Stimulated activated CD8-positive, alpha-beta memory T cell treated with anti-CD3 and anti-CD28 coated beads, Interleukin-4, amount 100 ng/mL, for 4 hours (primary cell): ENCODE measurements at regions not wholly inside any gene's neighbourhood (a gene's known extent, or its start where the extent isn't known, plus 50 kb on each side); places are given as distances from the start of the nearest gene placed in this dataset.

ENCODE experiments used
- DNase-seq, 2 donors: peaks; one replicate each; pipeline ENCODE4 v3.0.0-alpha.2; 2020; ENCODE audit warnings: low read depth in 2 of 2, low spot score in 1 of 2

DNA sequence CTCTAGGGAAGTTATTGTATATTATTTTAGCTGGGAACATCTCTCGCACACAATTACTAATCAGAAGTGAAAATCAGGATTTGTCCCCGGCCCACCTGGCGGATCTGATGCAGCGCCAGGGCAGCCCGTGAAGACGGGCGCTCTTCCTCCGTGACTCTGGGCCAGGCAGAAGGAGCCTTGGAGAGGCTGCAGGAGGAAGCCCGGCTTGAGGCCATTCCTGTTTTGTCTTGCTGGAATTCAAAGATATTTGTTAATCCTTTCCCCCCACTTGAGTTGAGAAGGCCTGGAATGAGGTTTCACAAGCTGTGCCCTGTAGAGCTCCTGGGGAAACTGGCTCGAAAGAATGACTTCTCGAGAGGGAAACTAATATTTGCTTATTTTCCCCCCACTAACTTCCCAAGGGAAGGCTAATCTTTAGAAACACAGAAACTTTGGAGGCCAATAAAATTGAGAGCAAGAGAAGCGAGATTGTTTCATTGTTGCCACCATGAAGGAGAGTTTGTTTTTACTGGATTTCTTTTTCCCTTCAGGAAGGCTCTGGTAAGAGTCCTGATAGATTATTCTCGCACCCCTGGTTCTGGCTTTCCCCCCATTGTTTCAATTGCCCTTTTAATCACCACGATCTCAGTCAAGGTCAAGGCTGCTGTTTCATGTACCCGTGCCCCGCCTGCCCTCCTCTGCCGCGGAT lies 92.8 kb upstream of the SEPTIN5 start:
- no peak for DNase-seq

DNA sequence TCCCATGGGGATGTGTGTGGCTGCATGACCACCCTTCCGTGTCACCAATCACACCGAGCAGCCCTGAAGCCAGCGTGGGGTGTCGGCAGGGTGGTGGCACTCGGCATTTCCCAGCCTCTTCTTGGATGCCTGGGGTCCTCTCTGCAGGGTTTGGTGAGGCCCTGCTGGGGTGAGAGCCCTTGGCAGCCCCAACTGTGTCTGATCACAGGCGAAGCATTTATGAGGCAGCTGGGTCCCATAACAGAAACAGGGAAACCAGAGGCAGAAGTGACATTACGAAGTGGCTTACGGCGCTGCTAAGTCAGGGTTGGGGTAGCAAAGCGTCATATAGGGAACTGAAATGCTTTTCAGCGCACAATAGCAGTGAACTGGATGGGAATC lies 92.3 kb upstream of the SEPTIN5 start:
- DNase-seq, result no peak

DNA sequence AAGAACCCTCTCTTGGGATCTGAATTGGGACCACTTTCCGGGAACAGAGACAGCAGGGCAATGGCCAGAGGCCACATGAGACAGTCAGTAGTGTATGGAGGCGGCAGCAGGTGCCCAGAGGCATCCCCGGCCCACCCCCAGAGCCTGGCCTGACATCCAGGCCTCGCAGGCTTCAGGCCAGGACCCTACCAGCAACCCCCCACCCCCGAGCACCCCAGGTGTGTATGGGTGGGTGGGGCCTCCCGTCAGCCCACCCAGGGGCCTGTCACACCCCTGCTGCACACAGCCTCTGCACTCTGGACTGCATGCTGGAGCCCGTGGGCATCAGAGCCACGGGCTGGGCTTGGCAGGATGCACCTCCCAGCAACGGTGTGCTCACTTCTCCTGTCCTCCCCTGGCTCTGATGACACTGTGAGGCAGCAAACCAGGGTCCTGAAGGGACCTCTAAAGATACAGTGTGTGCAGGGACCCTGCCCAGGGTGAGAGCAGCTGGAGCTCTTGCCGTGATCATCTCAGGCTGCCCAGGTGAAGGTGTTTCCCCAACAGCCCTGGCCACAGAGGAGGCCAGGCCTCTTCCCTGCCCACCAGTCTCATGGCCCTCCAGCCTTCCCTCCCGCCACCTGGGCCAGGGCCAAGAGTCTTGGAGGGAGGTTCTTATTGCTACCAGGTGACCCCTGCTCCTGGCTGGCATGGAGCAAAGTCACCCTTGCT lies 88.8 kb upstream of the SEPTIN5 start:
- DNase-seq, result no peak

DNA sequence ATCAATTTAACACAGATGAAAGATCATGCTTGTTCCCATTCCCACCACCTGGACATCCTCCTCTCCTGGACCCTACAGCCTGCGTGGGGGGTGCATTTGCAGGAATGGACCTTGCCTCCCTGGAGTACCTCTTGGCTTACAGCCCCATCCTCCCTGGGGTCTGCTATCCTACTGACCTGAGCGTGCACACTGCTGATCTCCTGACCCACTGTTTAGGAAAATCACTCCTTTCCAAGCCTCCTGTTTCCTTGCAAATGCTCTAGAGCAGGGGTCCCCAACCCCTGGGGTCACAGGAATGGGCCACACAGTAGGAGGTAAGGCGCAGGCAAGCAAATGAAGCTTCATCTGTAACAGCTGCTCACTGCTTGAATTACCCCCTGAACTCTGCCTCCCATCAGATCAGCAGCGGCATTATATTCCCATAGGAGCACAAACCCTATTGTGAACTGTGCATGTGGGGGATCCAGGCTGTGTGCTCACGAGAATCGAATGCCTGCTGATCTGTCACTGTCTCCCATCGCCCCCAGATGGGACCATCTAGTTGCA lies 88.2 kb upstream of the SEPTIN5 start:
- no peak for DNase-seq

DNA sequence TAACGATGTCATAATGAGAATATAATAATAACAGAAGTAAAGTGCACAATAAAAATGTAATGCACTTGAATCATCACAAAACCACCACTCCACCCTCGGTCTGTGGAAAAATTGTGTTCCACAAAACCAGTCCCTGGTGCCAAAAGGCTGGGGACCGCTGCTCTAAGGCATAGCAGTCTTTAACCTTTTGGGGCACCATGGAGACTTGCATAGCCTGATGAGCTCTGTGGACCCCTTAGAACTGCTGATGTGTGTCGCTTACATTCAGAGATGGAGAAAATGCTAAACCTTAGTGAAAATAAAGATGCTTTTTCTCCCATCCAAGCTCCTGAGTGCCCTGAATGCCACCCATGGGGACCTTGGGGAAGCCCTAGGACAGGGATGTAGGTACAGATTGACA lies 87.6 kb upstream of the SEPTIN5 start:
- DNase-seq, result no peak

DNA sequence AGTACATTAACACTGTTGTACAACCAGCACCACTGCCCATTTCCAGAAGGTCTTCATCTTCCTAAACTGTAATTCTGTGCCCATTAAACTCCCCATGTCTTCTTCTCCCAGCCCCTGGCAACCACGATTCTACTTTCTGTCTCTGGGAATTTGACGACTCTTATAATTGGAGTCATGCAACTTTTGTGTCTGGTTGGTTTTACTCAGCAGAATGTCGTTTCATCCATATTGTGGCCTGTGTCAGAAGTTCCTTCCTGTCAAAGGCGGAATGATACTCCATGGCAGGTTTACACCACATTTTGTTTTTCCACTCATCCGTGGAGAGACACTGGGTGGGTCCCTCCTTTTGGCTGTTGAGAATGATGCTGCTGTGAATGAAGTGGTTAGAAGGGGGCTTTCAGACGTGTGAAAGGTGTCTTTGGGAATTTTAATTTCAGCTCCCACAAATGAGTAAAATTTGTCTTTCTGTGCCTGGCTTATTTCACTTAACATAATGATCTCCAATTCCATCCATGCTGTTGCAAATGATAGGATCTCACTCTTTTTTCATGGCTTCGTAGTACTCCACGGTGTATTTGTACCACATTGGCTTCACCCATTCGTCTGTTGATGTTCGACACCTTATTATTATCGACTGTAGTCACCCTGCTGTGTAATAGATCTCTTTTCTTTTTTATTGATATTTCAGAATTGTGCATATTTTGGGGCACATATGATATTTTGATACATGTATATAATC lies 86.1 kb upstream of the SEPTIN5 start:
- DNase-seq, result no peak

DNA sequence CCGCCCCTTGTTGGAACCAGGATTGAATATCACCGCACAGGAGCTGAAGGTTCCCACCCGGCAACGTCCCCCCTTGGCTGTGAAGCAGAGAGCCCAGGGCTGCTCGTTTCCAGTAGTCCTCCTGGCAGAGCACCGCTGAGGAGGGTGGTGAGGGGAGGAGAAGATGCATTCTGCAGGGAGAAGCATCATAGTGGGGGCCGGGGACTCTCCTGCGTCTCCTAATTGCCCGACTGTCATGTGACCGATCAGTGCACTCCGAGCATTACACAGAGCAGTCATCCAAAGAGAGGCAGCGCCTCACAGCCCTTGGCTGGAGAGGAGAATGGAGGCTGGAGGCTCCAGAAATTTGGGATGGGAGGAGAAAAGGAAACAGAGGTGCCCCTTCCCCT lies 85.0 kb upstream of the SEPTIN5 start:
- no peak for DNase-seq

DNA sequence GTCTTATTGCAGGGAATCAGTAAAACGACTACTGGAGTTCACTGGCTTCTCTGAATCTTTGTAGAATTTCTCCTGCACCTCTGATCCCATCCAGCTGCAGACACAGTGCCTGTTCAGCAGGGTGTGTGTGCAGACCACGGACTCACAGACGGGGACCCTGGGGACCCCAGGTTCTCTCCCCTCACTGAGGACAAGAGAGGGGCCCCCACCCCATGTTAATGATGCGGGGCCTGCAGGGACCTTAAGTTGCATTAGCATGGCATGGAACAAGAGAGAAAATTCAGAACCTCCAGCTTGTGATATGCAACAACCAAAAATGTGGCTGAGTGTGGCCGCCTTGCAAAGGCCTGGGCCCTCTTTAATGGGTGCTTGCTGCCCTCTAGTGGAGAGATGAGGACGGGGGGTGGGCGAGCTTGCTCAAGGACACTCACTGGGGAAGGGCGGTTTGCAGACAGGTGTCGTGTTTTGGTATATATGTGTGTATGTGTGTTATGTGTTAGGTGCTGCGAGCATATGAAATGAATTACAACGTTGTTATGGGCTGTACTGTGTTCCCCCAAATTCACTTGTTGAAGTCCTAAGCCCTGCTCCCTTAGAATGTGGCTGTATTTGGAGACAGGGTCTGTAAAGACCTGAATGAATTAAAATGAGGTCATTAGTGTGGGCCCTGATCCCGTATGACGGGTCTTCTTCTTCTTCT lies 84.4 kb upstream of the SEPTIN5 start:
- peak; percentile 55 to 86 for DNase-seq

DNA sequence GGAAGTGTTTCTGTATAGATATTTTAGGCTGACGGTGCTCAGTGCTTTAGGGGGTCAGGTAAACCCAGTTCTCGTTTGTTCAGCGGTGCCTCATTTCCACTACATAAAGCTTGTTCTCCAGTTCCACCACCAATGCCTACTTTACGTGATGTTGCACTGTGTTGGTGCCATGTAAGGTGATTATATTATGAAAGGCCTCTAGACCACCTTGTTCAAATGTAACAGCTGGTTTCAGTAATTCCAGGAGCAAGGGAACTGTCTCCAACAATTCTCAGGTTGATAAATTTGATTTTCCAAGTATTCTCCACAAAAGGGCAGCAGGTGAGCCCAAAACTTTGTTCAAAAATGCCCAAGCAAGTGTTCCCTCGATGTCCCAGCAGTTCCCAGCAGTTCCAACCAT lies 83.7 kb upstream of the SEPTIN5 start:
- DNase-seq, result no peak

DNA sequence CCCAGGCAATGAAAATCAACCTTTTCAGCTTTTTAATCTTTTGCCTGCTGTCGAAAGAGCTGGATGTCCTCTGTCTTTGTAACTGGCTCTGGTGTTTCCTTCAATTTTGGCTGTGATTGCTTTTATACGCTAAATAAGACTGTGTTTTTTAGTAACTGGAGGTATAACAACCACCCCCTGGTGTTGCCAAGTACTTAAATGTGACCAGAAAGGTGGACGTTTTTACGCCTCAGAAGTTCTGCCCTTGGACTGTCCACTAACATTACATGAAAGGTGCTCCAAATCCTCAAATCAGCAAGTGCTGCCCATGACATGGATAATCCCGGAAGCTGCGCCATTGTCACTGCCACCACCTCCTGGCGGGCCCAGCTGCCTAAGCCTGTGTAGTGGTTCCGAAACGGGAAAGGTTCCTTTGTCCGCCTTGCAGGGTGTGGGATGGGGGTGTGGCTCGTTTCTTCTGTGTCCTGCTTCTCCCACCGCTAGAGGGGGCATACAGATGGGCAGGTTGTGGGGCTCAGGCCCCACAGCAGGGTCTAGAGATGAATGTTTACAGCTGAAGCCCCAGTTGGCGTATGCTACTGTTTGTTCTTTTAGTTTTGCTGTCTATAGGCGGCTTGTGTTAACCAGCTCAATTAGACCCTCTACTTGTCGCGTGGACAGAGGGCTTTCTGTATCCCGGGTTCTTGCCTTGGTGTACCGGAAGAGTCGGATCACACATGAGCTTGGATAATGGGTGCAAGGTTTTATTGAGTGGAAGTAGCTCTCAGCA lies 82.2 kb upstream of the SEPTIN5 start:
- no peak for DNase-seq

DNA sequence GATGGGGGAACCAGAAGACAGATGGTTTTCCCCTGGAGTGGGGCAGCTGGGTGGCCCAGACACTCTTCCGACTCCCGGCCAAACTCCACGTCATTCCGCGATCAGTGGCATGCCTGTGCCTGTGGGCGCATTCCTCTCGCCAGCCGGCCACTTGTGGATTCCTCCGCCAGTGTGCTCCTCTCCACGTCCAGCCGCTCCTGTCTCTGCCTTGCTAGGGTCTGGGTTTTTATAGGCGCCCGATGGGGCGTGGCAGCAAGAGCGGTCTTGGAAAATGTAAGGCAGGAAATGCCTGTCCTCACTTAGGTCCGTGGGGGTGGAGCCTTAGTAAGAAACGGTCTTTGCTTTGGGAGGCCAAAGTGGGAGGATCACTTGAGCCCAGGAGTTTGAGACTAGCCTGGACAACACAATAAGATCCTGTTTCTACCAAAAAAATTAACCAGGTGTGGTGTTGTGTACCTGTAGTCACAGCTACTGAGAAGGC lies 81.6 kb upstream of the SEPTIN5 start:
- DNase-seq, result no peak

DNA sequence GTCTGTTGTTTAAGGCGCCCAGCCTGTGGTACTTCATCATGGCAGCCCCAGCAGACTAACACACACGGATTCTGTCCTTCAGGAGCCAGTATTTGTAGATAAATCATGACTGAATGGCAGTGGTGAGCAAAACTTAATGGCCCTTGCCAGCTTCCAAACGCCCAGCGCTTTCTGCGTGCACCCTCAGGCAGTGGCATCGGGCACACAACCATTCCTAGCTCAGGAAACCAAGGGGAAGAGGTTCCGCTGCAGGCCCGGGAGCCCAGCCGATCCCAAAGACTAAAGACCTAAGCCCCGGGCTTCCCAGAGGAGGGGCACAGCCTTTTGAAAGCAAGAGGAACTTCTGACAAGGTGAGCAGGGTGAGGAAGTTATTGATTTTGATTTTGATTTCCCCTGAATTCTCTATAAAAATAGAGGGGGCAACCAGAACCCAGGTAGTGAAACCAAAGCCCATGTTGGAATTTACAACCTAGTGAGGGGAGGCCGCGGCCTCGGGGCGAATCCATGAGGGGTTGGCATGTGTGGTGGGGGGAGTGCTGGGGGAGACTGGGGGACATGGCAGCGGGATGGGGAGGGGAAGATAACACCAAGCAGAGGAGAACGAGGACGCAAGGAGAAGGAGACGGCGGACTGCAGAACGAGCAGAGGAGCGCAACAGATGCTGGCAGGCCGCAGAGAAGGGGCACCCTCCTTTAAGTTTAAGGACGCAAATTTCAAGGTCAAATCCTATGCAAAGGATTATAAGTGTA lies 79.9 kb upstream of the SEPTIN5 start:
- DNase-seq, result no peak

DNA sequence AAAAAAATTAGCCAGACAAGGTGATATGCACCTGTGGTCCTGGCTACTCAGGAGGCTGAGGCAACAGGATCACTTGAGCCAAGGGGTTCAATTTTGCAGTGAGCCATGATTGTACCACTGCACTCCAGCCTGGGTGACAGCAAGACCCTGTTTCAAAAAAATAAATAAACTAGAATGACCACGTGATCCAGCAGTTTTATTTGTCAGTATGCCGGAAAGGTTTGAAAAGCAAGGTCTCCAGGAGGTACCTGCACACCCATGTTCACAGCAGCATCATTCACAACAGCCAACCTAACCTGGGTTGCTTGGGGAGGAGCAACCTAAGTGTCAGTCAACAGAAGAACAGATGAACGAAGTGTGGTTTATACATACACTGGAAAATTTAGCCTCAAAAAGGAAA lies 78.7 kb upstream of the SEPTIN5 start:
- DNase-seq, result no peak

DNA sequence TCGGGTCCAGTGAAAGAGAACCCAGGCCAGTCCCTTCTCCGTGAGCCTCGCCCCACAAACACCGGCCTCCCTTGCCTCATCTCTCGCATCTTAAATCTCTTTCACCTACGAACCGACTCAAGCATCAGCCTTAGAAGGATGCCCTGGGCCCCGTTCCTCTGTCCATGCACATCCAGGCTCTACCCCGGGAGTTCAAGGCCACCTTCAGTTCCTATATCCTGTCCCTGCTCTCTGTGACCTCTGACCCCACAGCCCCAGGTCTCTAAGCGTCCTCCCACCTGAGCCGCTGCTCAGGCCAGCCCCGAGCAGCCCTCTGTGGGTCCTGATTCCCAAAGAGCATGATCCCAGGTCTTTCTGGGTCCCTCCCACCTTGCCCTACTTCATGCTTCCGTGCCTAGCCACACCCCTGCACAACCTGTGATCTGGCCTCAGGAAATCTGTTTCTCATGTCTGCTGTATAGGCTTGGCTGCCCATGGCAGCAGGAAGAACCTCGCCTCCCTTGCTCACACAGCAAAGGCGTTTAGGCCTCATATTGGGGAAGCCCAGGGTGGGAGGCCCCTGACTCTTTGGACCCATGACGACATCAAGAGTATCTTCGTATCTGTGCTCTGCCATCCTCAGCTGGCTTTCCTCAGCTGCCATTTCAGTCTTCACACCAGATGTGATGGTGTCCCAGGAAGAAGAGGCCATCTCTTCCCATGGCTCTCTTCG lies 77.5 kb upstream of the SEPTIN5 start:
- DNase-seq, result no peak

DNA sequence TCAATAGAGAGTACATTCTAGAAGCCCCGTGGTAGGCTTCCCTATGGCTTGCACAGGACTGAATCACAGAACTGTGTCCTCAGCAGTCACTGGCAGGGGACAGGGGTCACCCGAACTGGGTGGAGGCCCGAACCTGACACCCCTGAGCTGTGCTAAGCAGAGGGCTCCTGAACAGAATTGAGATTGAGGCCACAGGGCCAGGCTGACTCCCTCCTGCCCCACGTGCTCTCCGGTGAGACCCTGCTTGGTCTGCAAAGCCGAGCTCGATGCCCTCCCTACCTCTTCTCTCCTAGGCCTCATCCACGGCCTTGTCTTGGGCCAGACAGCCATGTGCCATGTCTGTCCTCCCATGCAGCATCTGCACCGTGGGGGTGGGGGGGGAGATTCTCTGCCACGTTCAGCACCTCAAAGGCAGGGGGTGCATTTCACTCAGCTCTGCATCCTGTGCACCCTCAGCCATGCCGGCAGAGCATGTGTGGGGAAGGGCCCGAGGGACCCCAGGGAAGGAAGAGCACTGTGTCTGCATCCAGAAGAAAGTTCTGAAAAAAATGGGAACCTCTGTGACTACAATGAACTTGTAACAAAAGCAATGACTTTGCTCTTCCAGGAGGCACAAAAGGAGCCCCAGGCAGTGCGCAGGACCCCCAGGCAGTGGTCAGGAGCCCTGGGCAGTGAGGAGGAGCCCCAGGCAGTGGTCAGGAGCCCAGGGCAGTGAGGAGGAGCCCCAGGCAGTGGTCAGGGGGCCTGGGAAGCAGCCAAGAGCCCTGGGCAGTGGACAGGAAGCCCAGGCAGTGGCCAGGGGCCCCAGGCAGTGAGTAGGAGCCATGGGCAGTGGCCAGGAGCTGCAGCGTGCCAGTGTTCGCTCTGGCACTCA lies 76.7 kb upstream of the SEPTIN5 start:
- DNase-seq, result no peak

DNA sequence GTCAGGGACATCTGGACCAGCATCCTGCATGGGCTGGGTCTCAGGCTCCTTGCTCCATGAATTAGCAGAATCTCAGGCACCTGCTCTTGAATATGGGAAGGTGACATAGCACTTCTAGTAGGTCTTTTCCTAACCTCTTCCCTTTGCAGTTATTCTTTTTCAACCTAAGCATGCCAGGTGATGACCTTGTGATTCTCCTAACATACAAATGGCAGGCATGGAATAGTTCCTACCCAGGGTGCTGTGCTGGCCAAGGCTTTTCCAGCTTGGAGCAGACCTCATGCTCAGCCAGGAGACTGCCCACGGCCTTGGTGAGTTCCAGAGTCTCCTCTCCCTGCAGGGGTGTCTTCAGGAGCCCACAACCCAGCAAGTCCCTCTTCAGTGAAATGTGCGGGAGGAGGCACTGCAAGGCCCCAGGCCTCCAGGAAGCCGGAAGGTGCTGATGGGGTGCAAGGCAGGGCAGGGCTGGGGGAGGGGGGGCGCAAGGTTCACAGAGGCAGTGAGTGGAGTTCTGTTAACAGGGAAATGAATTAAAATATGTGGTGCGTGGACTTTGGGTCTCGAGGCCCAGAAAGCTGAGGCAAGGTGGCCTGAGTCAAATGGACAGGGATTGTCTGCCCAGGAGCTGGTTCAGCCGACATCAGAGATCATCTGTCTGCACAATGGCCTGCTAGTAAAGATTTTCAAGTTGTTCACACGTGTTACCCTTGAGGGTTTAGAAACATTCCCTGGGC lies 75.9 kb upstream of the SEPTIN5 start:
- DNase-seq, result no peak

DNA sequence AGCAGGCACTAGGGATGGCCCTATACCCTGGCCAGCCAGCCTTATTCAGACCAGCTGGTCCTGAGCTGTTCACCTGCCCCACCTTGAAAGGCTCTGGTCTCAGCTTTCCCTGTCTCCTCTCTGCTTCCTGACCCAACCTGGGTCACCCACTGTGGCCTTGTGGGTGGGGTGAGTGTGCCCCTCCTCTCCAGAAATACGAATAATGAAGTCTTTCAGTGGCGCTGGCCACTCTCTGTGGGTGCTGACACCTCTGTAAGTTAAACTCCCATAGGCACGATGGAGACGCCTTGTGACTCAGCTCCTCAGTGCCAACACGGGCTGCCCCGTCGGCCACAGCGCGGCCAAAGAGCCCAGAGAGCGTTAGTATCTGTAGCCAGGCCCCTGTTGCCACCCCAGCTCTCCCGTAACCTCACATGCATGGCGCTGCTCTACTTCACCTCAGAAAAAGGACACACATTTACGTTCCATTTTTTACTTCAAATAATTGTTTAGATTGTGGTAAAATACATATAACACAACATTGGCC lies 74.6 kb upstream of the SEPTIN5 start:
- no peak for DNase-seq
